HG03354 (cell line): ENCODE measurements at regions not wholly inside any gene's neighbourhood (a gene's known extent, or its start where the extent isn't known, plus 50 kb on each side); places are given as distances from the start of the nearest gene placed in this dataset.

Source experiments
- ATAC-seq: cut with Tn5 transposase; IDR thresholded peaks from one replicate; pipeline ENCODE4 v1.9.1; 2021; ENCODE audit warnings: mild to moderate bottlenecking; ENCODE audit not compliant: unreplicated experiment, poor library complexity, severe bottlenecking

DNA sequence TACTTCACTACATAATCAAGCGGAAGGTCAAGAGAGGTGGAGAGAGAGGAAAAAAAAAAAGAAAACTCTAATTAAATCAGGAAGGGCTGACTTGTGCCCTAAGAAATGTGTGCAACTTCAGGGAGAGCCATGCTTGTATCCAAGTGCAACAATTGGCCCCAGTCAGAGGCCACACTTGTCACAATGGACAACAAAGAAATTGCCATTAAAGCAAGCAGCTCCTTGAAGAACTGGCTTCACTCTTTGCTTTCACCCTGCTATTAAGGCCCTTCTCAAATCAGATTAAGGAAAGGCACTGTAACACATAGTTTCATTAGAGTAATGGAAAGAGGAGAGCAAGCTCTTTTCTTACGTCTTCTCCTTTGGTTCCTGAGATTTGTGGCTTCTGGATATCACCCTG is 480.9 kb upstream of the WWC1 start:
- no peak for ATAC-seq

DNA sequence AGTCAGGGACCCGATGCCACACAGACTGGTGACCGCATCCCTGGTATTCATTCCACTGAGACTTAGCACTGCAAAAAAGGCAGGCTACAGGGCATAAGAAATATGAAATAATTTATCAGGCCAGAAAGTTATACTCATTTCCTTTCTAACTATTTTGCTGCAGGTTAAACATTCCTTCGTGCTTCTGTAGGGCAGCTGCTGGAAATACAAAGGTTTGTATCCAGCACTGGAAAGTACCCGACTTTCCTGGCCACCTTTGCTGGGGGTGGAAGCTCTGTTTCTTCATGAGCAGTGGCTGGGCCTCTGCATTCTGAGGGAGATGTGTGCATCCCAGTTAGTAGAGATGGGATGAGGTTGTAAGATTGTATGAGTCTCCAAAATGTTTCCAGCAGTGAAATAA is 478.6 kb upstream of the WWC1 start:
- ATAC-seq = no peak

DNA sequence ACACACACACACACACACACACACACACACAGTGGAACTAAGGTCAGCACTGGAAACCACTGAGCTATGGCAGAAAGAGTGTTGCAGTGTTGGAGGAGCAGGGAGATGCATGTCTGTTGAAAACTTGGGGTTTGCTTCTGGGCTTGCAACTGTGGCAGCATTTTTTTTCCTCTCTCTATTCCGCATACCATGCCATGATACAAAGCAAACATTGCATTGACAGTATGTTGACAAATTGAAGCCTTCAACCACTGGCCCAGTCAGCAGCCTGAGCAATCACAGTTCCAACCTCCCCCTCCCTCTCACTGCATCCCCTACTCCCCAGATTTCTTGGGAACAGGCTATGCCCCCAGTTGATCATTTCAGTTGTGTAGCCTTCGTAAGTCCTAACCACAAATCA is 478.1 kb upstream of the WWC1 start:
- ATAC-seq = no peak

- no peak for ATAC-seq
These were observed 477.4 kb upstream of the WWC1 start for GRCh38 chr5:167814040-167814439.

- no peak for ATAC-seq
These were observed 476.6 kb upstream of the WWC1 start for GRCh38 chr5:167814828-167815227.

DNA sequence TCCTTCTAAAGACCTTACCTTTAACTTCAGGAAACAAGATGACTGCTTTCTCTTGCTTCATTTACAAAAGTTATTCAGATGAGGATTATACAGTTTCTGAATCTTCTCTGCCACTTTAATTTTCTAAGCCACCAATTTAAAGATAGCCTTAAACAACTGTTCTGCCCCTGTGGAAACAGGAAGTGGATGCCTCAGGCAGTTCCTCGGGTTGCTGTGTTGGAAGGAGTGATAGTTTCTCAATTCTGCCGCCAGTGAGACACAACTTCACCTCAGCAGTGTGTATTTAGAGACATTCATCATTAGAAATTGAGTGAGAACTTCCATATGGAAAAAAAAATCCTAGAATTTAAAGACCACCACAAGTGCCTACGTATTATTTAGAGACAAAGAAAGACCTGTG is 475.1 kb upstream of the WWC1 start:
- ATAC-seq = no peak

GRCh38 chr5:167816864-167817263 is 474.6 kb upstream of the WWC1 start:
- no peak for ATAC-seq

- peak; percentile 91 for ATAC-seq
These were observed 472.0 kb upstream of the WWC1 start for GRCh38 chr5:167819406-167819805.

DNA sequence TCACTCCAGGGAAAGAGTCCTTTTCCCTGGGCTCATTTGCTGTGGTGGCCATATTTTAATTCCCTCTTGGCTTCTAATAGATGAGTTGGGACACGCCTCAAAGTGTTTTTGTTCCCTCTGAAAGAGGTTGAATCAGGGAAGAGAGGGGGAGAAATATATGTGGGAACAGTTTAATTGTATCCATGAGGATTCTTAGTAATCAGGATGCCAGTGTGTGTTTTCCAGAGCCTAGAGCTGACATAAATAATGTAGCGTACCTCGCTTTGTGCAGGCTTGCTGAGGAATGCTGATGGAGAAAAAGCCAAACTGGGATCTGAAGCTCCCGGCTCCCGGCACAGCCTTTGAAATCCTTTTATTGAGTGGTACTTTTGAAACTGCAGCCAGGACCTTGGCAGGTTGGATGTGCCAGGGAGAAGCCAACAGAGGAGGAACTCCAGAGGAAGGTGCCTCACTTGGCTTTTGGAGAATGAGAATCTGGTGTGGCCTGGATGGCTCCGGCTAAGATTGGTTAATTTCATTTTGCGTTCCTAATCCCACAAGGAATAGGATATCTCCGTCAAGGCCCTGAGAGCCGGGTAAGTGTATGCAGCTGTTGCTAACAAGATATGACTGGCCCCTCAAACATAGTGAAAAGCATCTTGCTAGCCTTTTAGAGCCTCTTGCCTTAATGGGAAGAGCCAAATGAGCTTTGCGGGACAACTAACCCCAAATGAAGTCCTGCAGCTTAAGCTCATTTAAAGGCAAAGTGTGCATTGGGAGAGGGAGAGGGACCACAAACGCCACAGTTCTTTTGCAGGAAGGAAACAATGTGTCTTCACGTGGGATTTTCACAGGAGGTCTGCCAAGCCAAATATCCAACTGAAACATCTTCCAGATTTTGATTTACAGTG is 471.1 kb upstream of the WWC1 start:
- no peak for ATAC-seq

- ATAC-seq = no peak
These were observed 470.3 kb upstream of the WWC1 start for GRCh38 chr5:167821151-167821550.

GRCh38 chr5:167821669-167822068 is 469.8 kb upstream of the WWC1 start:
- no peak for ATAC-seq

DNA sequence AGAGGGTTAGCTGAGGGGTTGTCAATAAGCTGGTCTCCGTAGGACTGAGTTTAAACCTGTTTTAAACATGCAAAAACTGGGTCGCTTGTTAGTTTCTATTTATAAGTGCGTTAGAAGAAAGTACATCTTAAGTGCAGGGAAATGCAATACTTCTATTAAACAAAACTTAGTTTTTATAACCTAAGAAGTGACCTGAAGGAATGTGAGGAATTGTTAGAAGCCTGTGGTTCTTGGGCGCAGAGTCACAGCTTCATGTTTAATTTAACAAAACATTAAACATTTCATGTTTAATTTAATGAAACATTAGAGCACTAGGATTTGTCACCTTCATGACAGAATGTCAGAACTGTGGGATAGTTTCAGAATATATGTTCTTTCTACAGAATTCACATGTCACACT is 469.2 kb upstream of the WWC1 start:
- ATAC-seq = no peak

DNA sequence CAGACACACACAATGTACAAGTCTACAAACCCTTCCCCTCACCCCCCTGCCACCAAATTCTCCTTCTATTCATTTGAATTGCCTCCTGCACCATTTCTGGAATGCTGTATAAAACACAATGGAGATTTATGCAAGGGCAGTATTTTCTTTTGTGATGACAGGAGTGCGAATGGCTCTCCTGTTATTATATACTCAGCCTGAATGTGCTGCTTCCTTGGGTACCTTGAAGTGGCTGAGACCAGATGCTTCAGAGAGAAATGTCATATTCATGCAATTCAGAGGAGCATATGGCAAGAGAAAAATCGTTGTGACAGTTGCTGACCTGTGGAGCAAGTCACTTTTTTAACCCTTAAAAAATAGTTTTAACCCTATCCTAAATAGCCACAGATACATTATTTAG is 468.0 kb upstream of the WWC1 start:
- no peak for ATAC-seq

GRCh38 chr5:167827766-167828165 is 463.7 kb upstream of the WWC1 start:
- ATAC-seq = no peak

DNA sequence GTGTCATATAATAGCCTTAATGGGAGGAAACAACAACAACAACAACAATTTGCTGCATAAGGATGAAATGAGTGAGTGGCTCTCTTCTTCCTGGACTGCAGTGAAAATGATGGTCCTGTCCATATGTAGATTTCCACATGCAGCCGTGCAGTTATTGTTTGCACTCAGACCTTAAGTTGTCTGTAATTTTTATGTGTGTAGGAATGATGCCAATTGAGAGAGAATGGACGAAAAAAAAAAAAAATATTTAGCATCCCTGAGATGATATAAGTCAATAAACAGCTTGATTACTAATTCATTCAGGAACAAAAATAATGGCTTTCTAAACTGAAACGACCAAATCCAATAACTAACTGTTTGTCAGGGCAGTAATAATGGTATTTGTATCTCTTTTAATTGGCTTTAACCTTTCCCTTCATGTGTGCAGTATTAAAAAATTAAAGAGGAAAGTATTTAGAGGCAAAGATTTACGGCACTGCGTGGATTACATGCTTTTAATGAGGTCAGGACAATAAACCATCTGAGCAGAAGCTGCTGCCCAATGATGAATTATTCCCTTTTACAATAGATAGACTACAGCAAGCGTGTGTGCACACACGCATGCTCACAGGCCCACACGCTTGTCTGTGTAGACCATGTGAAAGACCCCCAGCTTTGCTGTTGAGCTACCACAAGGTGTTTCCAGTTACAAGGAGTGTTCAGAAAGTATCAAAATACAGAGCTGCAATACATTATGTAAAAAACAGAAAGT is 459.5 kb upstream of the WWC1 start:
- no peak for ATAC-seq

DNA sequence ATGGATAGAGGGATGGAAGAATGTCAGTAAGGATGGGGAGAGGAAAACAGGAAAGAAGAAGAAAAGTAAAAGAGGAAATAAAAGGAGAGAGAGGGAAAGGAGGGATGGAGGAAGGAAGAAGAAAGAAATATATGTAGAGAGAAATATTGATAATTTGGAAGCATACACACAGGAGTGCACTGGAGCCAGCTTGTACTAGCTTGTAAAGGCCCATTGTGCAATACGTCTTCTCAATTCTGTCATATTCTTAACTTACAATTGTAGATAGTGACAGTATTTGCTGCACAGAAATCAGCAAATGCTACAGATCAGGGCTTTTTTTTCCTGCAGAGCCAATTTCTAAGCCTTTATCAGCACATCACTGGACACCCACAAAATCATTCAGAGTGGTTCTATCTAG is 458.8 kb upstream of the WWC1 start:
- ATAC-seq = no peak

- ATAC-seq = no peak
These were observed 458.0 kb upstream of the WWC1 start for GRCh38 chr5:167833456-167833855.

GRCh38 chr5:167835146-167835545 is 456.3 kb upstream of the WWC1 start:
- no peak for ATAC-seq

DNA sequence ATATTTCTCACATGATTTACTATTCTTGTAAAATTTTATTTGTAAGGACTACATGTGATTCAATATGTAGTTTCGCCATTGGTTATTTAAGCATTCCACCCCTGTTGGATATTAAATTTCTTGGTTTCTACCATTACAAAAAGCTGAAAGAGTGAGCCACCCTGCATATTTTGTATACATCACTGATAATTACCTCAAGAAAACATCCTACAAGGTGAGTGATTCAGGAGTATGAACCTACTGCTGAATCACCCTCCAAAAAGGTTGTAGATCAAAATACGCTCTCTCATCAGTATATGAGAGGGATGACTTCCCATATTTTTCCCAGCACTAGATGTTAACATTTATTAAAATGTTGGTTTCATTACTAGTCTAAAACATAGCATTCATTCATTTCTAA is 454.3 kb upstream of the WWC1 start:
- no peak for ATAC-seq

- no peak for ATAC-seq
These were observed 452.4 kb upstream of the WWC1 start for GRCh38 chr5:167839065-167839464.

GRCh38 chr5:167840527-167841130 is 450.8 kb upstream of the WWC1 start:
- no peak for ATAC-seq
